Fibroblast of skin of left biceps (primary cell): ENCODE measurements at regions not wholly inside any gene's neighbourhood (a gene's known extent, or its start where the extent isn't known, plus 50 kb on each side); places are given as distances from the start of the nearest gene placed in this dataset.

Experiments
- DNase-seq, 2 experiments: peaks; one replicate each; pipeline ENCODE4 v3.0.0-alpha.2; 2013; ENCODE audit warnings: low read depth in 2 of 2

GRCh38 chr3:30167541-30168011 is 438.8 kb upstream of the TGFBR2 start:
- DNase-seq = no peak

GRCh38 chr3:30169487-30169886 is 436.9 kb upstream of the TGFBR2 start:
- DNase-seq = no peak

DNA sequence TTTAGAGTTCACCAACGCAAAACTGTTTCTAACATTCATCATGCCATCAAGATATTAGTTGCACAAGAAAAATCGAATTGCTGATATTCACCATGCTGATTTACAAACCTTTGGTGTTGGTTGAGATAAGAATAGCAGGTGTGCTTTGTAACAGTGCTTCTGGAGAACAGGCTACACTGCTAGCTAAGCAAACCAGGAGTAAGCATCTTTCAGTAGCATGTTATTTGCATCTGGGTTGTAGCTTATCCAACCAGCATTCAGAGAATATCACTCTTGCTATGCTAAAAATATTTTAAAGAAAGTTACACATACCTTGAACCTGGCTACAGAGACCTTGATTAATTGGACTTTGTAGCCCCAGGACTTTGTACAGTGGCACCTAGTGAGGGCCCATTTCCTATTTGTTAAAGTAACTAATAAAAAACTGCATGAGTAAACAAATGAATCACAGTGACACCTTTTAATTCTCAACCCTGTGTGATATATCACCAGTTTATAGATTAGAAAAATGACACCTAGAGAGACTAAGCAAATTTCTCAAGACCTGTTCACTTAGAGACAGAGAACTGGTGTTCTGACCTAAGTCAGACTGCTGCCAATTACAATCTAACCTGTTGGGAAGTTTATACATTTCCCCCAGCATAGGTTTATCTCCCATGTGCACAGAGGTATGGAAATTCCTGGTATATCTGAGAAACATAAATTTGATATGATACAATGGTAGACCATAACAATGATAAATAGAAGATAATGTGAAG is 435.5 kb upstream of the TGFBR2 start:
- no peak for DNase-seq

DNA sequence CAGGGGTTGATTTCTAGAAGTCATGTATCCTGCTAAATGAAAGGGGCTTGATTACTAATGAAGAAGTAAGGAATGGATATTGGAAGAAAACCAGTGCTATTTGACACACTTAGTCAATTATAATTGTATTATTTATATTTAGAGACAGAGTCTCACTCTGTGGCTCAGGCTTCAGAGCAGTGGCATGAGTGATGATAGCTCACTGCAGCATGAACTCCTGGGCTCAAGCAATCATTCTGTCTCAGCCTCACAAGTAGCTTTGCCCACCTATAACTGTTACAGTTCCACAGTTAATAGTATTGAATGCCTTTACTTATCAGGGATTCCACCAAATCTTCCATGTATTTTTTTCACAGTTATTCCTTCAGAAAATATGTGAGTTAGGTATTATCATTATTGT is 432.0 kb upstream of the TGFBR2 start:
- DNase-seq = no peak

DNA sequence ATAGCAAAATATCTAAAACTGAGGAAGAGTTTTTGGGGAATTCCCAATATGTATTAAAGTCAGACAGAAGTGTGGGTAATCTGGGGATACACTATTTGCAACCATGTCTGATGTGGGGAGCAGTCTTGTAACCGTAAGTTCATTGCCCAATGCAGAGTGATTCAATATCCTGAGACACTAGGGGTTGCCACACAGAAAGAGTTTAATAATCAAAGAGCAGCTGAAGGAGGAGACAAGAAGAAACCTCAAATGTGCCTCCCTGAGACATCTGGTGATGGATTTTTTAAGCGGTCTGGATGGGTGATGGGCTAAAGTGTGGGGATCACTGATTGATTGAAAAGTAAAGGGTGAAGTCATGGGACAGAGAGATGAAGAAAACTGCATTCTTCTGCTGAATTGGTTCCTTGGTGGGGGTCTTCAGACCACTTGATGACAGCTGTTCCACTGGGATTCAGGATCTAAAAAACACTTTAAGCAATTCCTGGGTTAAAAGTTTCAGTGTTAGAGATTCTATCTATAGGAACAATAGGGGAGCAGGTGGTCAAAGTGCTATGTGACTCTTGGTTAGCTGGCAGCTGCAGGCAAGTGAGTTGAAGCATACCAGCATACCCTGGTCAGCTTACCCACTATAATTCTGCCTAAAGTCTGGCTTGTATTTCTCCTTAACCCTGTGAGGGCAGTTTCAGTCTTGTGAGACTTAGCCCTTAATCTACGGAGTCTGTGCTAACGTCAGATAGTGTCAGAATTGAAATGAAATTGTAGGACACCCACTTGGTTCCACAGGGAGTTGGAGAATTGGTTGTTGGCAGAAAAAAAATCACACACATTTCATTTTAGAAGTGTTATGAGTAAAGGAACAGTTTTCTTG is 425.9 kb upstream of the TGFBR2 start:
- no peak for DNase-seq

DNA sequence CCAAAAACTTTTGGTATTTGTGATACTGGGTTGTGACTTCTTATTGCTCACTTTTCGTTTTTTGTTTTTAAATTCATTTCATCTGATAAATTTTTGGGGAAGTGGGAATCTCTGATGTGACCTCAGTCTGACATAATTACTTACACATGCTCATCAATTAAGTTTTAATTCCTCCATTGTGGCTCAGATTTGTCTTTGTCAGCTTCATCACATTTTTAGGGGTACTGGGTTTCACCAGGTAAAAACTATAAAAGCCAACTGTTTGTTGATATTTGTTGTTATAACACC is 425.3 kb upstream of the TGFBR2 start:
- no peak for DNase-seq

- DNase-seq = no peak
These were observed 424.8 kb upstream of the TGFBR2 start for GRCh38 chr3:30181581-30181980.

DNA sequence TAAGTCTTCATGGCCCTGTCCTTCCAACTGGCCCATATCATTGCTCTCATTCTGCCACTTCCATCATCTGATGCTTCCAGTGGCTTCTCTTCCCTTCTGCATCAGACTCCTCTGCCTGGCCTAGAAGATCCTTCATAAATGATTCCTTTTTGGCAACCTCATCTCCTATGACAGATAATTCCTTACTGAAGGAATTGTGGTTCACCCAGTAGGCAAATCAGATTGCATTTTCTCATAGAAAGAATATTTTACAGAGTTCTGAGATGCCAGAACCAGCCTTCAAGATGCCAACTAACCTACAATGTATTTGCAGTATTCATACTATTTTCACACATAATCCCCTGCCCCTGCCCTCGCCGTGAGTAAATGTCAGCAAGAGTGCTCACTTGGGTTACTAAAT is 423.0 kb upstream of the TGFBR2 start:
- DNase-seq = no peak

DNA sequence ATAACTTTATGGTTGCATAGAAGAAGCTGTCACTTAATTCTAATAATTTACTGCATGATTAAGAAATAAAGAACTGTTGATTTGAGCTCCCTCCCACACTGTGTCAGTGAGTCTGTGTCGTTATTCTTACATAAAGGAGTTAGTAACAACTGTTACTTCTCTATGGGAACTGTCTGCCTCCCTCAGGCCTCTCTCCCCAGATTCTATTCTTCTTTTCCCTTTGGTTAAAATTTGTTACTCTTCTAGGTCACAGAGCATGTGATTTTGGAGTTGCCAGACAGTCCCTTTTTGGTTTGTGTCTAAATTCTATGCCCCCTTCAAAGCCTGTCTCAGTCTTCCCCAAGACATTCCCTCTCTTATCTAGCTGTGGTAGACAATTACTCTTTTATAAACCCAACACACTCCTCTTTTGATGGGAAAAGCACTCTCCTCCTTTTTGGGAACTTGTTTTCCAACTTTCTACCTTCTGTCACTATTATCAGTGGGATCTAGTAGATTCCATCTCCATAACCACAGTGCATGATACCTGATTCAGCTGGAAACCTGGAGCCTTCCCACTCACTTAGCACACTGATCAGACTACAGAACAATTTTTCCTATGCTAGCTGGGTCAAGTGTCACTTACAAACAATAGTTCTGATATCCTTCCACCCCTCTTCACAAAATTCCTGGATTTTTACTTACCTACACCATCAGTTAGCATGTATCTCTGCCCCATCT is 422.1 kb upstream of the TGFBR2 start:
- DNase-seq = no peak

DNA sequence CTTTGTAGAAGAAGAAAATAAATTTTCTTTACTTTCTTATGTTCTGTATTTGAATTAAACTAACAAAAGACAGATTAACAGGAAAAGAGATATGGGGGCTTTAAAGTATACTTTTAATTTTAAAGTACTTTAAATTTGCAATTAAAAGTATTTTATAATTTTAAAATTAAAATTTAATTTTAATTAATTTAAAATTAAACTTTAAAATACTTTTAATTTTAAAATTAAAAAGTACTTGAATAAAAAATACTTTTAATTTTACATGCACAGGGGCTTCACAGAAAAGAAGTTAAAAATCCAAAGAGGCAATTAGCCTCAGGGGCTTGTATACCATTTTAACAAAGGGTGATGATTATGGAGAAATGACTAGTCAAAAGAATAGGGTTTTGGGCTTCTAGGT is 420.5 kb upstream of the TGFBR2 start:
- no peak for DNase-seq

DNA sequence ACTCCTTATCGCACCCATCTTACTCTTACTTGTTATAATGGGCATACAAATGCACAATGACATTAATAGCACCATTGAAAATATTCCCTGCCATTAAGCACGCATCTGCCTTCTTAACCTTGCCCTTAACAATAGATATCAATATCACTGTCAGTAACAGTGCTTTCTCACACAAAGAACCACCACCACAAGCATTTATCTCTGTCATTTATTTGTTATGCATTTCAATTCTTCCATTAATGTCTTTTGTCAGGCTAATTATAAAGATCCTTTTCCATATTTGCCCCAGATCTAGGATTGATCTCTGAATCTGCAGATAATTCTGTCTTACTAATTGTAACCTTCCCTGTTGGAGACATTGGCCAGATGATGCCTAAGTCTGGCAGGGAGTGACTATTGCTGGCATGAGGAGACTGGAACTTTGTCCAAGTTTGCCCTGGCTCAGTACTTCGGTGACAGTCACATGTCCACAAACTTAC is 419.6 kb upstream of the TGFBR2 start:
- no peak for DNase-seq

GRCh38 chr3:30187366-30187765 is 419.0 kb upstream of the TGFBR2 start:
- DNase-seq = no peak

- no peak for DNase-seq
These were observed 417.7 kb upstream of the TGFBR2 start for GRCh38 chr3:30188713-30189112.

DNA sequence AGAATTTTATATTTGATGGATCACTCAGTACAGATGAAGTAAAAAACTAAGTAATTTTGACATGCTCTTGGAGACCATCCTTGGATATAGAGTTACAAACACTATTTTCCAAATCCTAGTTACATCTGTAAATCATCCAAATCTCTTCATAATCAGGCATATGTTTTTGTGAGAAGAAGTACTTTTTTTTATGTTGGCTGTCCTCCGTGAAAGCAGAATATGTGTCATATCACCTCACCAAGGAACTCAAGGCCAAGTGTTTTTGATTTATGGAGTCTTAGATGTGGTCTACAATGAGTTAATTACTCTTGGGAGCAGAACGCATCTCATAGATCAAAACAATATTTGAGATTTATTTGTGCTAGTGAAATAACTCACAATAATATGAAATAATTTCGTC is 416.5 kb upstream of the TGFBR2 start:
- no peak for DNase-seq

DNA sequence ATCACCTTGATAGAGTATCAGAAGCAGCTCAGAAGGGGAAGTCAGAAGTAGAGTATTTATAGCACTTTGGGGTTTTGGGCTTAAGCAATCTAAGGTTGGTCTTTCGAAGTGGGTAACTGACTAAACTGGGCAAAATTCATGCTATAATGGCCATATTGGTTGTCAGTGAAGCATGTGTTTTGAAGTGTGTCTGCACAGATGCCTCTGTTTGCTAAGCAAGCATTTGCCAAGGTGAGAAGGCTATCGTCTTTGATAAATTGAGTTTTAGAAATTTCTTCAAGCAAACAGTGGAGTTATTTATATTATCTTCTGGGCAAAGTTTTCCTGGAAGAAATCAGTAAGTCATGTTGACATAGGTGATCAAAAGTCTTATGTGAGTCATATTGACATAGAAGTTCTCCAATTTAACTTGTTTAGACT is 412.8 kb upstream of the TGFBR2 start:
- DNase-seq = no peak

DNA sequence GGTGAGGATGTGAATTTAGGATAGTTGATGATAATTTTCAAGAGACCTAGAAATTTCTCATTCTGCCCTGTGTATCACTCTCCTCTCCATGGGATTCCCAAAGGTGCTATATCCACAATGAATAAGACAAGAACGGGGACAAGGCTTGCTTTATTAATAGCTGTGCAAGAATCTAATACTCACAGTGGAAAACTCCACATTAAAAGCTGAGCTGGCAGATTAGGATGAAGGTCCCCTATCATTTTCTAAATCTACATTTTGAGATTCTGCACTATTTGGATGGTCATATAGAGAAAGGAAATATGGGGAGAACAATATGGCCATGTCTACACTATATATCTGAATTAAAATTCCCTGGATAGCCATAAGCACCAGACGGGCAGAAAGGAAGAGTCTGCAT is 411.0 kb upstream of the TGFBR2 start:
- DNase-seq = no peak

GRCh38 chr3:30198162-30198561 is 408.2 kb upstream of the TGFBR2 start:
- no peak for DNase-seq

GRCh38 chr3:30199096-30199759 is 407.2 kb upstream of the TGFBR2 start:
- DNase-seq = no peak

DNA sequence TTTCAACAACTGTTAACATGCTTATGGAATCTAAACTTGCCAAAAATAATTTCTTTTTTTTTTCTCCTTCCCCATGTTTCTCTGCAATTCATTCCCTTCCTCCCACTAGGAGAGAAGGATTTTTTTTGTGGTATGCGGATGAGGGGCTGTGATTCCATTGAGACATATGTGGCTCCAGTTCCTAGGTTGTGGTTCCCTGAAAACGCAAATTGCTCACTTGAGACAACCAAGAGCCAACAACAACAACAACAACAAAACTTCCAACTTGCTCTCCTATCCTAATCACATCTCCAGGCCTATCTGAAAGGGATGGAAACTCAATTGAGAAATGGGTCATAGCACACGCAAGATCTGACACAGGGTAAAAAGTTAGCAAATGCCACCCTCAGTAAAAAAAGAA is 406.5 kb upstream of the TGFBR2 start:
- DNase-seq = peak in 1 of 2 experiments; percentile 49

DNA sequence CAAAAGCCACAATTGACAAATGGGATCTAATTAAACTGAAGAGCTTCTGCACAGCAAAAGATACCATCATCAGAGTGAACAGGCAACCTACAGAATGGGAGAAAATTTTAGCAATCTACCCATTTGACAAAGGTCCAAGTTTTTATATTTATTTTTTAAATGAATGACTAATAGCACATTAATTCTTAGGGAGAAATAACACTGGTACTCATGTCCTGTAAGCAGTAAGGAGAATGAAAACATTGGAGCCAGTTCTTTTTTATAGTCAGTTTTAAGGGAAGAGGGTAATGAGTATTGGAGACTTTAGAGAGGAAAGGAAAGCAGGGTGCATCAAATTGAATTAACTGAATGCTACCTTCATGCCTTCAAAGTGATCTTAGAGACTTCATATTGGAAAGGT is 404.7 kb upstream of the TGFBR2 start:
- no peak for DNase-seq

DNA sequence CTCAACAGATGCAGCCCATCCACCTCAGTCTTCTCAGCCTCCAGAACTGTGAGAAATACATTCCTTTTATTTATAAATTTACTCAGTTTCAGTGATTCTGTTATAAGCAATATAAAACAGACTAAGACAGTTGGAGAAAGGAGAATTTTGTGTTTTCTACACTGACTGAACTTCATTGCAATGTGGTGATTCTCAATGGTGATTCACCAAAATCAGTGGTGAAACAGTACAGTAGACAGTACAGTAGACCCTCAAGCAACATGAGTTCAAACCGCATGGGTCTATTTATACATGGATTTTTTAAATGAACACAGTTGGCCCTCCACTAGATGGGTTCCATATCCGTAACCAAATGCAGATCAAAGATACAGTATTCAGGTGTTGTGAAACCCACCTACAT is 403.1 kb upstream of the TGFBR2 start:
- no peak for DNase-seq

DNA sequence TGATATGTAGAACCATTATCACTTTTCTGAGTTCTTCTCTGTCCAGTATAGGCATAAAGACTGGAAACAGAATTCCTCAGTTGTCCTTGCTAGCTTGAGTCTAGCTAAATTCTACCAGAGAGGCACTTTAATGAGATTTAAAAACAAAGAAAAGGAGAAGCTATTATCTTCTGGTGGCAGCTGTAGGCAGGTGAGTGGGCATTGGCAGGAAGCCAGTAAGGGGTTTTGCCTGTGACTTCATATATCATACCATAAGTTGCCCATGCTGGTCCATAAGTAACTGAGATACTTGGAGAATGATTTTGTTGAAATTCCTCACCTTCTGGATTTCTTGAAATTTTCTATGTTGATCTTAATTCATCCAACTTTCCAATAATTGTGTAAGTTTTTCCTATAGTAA is 402.3 kb upstream of the TGFBR2 start:
- DNase-seq = no peak
